ENCODE measurements at regions not wholly inside any gene's neighbourhood (a gene's known extent, or its start where the extent isn't known, plus 50 kb on each side); places are given as distances from the start of the nearest gene placed in this dataset.

DNA sequence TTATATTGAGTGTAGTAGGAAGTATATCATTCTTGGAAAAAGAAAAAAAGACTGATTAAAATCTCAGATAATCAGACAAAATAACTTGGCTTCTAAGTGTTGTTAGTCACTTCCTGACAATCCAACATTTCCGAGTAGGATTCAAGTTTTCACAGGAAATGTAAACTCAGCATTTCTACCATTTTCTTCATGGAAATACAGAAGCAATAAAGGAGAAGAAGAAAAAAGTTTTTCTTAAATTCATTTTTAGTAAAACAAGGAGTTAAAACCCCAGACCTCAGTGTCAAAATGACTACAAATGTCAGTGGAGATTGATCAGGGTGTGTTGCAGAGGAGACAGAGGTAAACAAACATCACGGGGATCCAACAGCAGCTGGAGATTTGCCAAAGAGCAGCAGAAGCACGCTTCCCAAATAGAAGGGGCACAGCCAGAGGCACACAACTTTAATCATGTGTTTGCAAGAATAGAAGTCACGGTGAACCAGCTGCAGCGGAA, 129.3 kb upstream of the FAM9B start:
- TF ChIP-seq, protein P1, sequence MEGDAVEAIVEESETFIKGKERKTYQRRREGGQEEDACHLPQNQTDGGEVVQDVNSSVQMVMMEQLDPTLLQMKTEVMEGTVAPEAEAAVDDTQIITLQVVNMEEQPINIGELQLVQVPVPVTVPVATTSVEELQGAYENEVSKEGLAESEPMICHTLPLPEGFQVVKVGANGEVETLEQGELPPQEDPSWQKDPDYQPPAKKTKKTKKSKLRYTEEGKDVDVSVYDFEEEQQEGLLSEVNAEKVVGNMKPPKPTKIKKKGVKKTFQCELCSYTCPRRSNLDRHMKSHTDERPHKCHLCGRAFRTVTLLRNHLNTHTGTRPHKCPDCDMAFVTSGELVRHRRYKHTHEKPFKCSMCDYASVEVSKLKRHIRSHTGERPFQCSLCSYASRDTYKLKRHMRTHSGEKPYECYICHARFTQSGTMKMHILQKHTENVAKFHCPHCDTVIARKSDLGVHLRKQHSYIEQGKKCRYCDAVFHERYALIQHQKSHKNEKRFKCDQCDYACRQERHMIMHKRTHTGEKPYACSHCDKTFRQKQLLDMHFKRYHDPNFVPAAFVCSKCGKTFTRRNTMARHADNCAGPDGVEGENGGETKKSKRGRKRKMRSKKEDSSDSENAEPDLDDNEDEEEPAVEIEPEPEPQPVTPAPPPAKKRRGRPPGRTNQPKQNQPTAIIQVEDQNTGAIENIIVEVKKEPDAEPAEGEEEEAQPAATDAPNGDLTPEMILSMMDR (IDR thresholded peaks at IDR 0.05): no peak
- no peak for TF ChIP-seq POLR2A (IDR thresholded peaks at IDR 0.05)
